Right lobe of liver (tissue), 6 donors: ENCODE measurements at regions not wholly inside any gene's neighbourhood (a gene's known extent, or its start where the extent isn't known, plus 50 kb on each side); places are given as distances from the start of the nearest gene placed in this dataset.

Experiments
- ATAC-seq, 4 donors: fragments of 200-7000 bp; cut with Tn5 transposase; one replicate each; pipeline ENCODE4 v1.9.1; 2020; ENCODE audit warnings: mild to moderate bottlenecking in 4 of 4, moderate library complexity in 4 of 4
- DNase-seq, 3 donors: peaks; one replicate each; pipeline ENCODE4 v3.0.0-alpha.2; 2020
- H3K27ac ChIP-seq, 3 donors: fragments of 200-600 bp; one replicate each; pipeline ENCODE4 v1.8.0; 2022
- H3K27me3 ChIP-seq, 2 donors: fragments of 200-600 bp; one replicate each; pipeline ENCODE4 v1.8.0; 2022
- H3K36me3 ChIP-seq, 4 donors: fragments of 200-600 bp; sonication (generic) in 1 of 4; one replicate each; pipeline versions ENCODE4 v1.5.1 to v1.8.0; 2017 to 2022; ENCODE audit warnings: control low read depth in 1 of 4
- H3K4me1 ChIP-seq, 4 donors: fragments of 200-600 bp; sonication (generic) in 1 of 4; one replicate each; pipeline versions ENCODE4 v1.5.1 to v1.8.0; 2017 to 2022; ENCODE audit warnings: control low read depth in 1 of 4
- H3K4me3 ChIP-seq, 3 donors: fragments of 200-600 bp; one replicate each; pipeline ENCODE4 v1.8.0; 2022
- H3K9me3 ChIP-seq, 4 donors: fragments of 200-600 bp; sonication (generic) in 1 of 4; one replicate each; pipeline versions ENCODE4 v1.5.1 to v1.8.0; 2017 to 2022; ENCODE audit warnings: control low read depth in 1 of 4
- POLR2A ChIP-seq: fragments of 450-650 bp; IDR thresholded peaks from one replicate; pipeline ENCODE4 v1.6.1; 2017; ENCODE audit warnings: antibody characterized with exemption, mild to moderate bottlenecking
- WGBS: methylation state at CpG from one replicate; pipeline ENCODE4 v1.1.6; 2018; ENCODE audit warnings: low coverage, low lambda C conversion rate; ENCODE audit not compliant: insufficient coverage; ENCODE audit errors: missing lambda C conversion rate; 5-methylcytosine and 5-hydroxymethylcytosine counted together
- intact Hi-C, 2 donors: fragments of 100-400 bp; cut with DNase I; formaldehyde crosslinking; loops; one replicate each; pipeline versions ENCODE4 v1.11.2 to v1.14.1; 2022
- TF ChIP-seq, protein P1 (sequence below), 4 donors: fragments of 200-600 bp in 3 of 4; fragments of 450-650 bp in 1 of 4; IDR thresholded peaks; one replicate each; pipeline versions ENCODE4 v1.5.1 to v1.8.0; 2016 to 2022; ENCODE audit warnings: antibody characterized with exemption in 4 of 4, mild to moderate bottlenecking in 2 of 4
- donor health status: DM: no; HTN: yes; CAD: no.
- donor health status: DM: no; HTN: no; CAD: no.
- donor health status: DM: no; HTN: no; CAD: no.
- donor health status: DM: no; HTN: yes; CAD: no.
- donor health status: DM: no; HTN: yes; CAD: no.

DNA sequence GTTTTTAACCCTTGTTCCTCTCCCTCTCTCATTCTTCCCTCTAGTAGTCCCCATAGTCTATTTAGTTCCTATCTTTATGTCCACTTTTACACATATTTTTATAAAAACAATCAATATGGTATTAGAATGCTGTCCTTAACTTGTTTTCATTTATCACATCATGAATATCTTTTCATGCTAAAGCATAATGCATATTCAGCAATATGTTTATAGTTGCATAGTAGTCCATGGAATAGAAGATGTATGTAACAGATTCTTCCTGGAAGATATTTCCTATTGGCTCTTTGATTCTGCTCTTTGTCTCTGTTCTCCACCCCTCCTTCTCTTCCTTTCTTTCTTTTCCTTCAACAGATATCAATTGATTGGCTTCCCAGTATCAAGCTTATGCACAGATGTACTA is 1047.1 kb upstream of the TENM4 start:
- H3K4me1 ChIP-seq: no peaks in the 10 kb centered on the region
- ATAC-seq (no peak), DNase-seq (no peak)
- no peaks in the 10 kb centered on the region for H3K27me3 ChIP-seq
- H3K36me3 ChIP-seq: no peaks in the 10 kb centered on the region
- intact Hi-C loops: no loop called here
- TF ChIP-seq, protein P1, sequence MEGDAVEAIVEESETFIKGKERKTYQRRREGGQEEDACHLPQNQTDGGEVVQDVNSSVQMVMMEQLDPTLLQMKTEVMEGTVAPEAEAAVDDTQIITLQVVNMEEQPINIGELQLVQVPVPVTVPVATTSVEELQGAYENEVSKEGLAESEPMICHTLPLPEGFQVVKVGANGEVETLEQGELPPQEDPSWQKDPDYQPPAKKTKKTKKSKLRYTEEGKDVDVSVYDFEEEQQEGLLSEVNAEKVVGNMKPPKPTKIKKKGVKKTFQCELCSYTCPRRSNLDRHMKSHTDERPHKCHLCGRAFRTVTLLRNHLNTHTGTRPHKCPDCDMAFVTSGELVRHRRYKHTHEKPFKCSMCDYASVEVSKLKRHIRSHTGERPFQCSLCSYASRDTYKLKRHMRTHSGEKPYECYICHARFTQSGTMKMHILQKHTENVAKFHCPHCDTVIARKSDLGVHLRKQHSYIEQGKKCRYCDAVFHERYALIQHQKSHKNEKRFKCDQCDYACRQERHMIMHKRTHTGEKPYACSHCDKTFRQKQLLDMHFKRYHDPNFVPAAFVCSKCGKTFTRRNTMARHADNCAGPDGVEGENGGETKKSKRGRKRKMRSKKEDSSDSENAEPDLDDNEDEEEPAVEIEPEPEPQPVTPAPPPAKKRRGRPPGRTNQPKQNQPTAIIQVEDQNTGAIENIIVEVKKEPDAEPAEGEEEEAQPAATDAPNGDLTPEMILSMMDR (IDR thresholded peaks at IDR 0.05): no peak
- no peak overlapping the region for H3K27ac ChIP-seq
- H3K9me3 ChIP-seq: no peaks in the 10 kb centered on the region
- H3K4me3 ChIP-seq: no peak overlapping the region

DNA sequence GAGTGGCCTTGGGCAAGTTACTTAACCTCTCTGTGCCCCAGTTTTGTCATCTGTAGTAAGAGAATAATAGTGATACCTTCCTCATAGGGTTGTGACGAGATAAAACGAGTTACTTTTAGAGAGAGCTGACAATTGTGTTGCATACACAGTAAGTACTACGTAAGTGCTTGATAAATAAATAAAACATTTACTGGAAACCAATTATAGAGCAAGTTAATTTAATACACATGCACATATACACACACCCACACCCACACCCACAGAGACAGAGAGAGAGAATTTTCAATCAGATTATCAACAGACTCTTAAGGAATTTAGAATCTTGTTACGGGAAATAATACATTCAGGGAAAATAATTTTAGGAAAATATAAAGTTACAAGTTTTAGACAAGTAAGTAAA is 1045.8 kb upstream of the TENM4 start:
- DNase-seq (no peak), ATAC-seq (no peak)
- H3K9me3 ChIP-seq: no peaks in the 10 kb centered on the region
- no peaks in the 10 kb centered on the region for H3K36me3 ChIP-seq
- H3K4me3 ChIP-seq: no peak overlapping the region
- no peaks in the 10 kb centered on the region for H3K4me1 ChIP-seq
- H3K27me3 ChIP-seq: no peaks in the 10 kb centered on the region
- intact Hi-C loops: no loop called here
- WGBS: 50% methylated on average over 4 of the region's 4 CpGs
- no peak for TF ChIP-seq POLR2A
- TF ChIP-seq, protein P1 (IDR thresholded peaks at IDR 0.05): no peak
- H3K27ac ChIP-seq: no peak overlapping the region

DNA sequence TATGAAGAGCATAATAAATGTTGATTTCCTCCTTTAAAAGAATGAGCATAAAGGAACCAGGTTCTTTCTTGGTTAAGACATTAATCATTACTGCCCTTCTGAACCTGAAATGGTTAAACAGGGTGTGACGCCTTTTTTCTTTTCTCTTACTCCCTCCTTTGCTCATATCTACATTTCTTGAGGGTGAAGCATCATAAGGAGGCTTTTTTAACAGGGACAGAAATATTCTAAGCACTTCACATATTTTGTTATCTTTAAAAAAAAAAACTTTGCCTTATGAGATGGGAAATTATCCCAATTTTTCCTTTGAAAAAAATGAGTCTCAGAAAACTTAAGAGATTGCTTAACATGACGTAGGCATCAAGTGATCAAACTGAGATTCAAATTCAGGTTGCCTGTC is 1036.3 kb upstream of the TENM4 start:
- no peak for ATAC-seq
- 30% methylated on average over 2 of the region's 2 CpGs for WGBS
- Histone ChIP-seq H3K9me3 (no peaks in the 10 kb centered on the region), H3K4me3 (no peak overlapping the region), H3K27ac (no peak overlapping the region), H3K4me1 (no peaks in the 10 kb centered on the region), H3K36me3 (no peaks in the 10 kb centered on the region), H3K27me3 (no peaks in the 10 kb centered on the region)
- TF ChIP-seq POLR2A: no peak
- TF ChIP-seq, protein P1 (IDR thresholded peaks at IDR 0.05): no peak
- intact Hi-C loops: no loop called here
- no peak for DNase-seq

DNA sequence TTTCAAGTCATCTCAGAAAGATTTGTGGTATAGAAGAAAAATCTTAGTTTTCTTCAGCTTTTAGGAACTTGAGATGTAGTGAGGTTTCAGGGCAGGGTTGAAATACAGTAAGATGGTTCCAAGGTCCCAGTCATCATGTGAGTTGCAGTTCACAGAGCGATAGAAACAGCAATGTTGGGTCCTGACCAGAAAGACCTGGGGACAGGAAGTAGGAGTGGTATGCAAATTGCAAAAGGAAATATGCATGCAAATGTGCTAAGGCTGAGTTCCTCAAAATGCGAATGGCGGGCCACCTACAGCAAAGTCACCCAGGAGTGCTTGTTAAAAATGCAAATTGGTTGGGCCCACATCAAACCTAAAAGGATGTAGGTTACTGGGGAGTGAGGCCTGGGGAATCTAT is 1032.7 kb upstream of the TENM4 start:
- Histone ChIP-seq H3K27ac (no peak overlapping the region), H3K36me3 (no peaks in the 10 kb centered on the region), H3K4me3 (no peak overlapping the region), H3K9me3 (no peaks in the 10 kb centered on the region), H3K4me1 (no peaks in the 10 kb centered on the region), H3K27me3 (no peaks in the 10 kb centered on the region)
- WGBS: 71% methylated on average over 3 of the region's 3 CpGs
- TF ChIP-seq, protein P1 (IDR thresholded peaks at IDR 0.05): no peak
- no peak for TF ChIP-seq POLR2A
- DNase-seq (no peak), ATAC-seq (no peak)
- intact Hi-C loops: no loop called here

DNA sequence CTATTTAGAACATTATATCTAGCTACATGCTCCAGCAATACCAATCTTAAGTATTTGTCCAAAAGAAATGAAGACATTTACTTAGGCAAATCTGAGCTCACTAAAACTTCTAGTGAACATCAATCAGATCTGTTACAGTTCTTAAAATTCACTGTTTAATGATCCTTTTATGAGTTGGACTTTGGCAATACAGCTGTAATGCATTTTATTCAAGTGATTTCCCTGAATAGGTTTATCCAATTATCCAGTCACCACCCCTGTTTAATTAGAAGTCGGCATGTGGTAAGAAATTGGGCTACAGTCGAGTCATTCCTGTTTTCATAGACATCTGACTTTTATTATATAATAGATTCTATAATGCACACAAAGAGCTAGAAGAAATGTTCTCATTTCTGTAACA is 1029.0 kb upstream of the TENM4 start:
- H3K4me1 ChIP-seq: no peaks in the 10 kb centered on the region
- 50% methylated on average over 2 of the region's 2 CpGs for WGBS
- TF ChIP-seq, protein P1 (IDR thresholded peaks at IDR 0.05): no peak
- TF ChIP-seq POLR2A: no peak
- no peaks in the 10 kb centered on the region for H3K27me3 ChIP-seq
- H3K27ac ChIP-seq: no peak overlapping the region
- H3K9me3 ChIP-seq: no peaks in the 10 kb centered on the region
- H3K36me3 ChIP-seq: no peaks in the 10 kb centered on the region
- H3K4me3 ChIP-seq: no peak overlapping the region
- ATAC-seq: no peak
- DNase-seq: no peak
- intact Hi-C loops: no loop called here
